B cell (primary cell): ENCODE measurements at regions not wholly inside any gene's neighbourhood (a gene's known extent, or its start where the extent isn't known, plus 50 kb on each side); places are given as distances from the start of the nearest gene placed in this dataset.

Experiments used
- CTCF ChIP-seq: fragments of 200-600 bp; IDR thresholded peaks from one replicate; pipeline ENCODE4 v1.8.0; 2022; ENCODE audit warnings: antibody characterized with exemption, mild to moderate bottlenecking
- EZH2 ChIP-seq: IDR thresholded peaks from 2 replicates; pipeline ENCODE4 v1.6.1; 2012; ENCODE audit warnings: borderline replicate concordance, low read depth, mild to moderate bottlenecking, moderate library complexity, low read length; ENCODE audit not compliant: insufficient read depth, poor library complexity, severe bottlenecking

- TF ChIP-seq CTCF: no peak
- TF ChIP-seq EZH2: no peak
Observed at GRCh38 chr2:3930246-3930645, 226.9 kb downstream of the DCDC2C start.
